HT-29 (cell line): ENCODE measurements at regions not wholly inside any gene's neighbourhood (a gene's known extent, or its start where the extent isn't known, plus 50 kb on each side); places are given as distances from the start of the nearest gene placed in this dataset.

Experiments
- DNase-seq: peaks from one replicate; pipeline ENCODE4 v3.0.0-alpha.2; 2015; ENCODE audit warnings: low spot score

- DNase-seq = no peak
Measured at GRCh38 chr2:125855204-125855603, 800.8 kb upstream of the GYPC start.

GRCh38 chr2:125857971-125858794, 797.8 kb upstream of the GYPC start:
- DNase-seq = no peak

GRCh38 chr2:125861461-125861860, 794.5 kb upstream of the GYPC start:
- no peak for DNase-seq

- no peak for DNase-seq
Measured at GRCh38 chr2:125867908-125868307, 788.0 kb upstream of the GYPC start.

- no peak for DNase-seq
Measured at GRCh38 chr2:125870264-125870663, 785.7 kb upstream of the GYPC start.

- DNase-seq = no peak
Measured at GRCh38 chr2:125870746-125871145, 785.2 kb upstream of the GYPC start.

- DNase-seq = no peak
Measured at GRCh38 chr2:125874564-125874963, 781.4 kb upstream of the GYPC start.

GRCh38 chr2:125885340-125885739, 770.6 kb upstream of the GYPC start:
- DNase-seq = no peak

- DNase-seq = no peak
Measured at GRCh38 chr2:125886153-125886552, 769.8 kb upstream of the GYPC start.

- DNase-seq = no peak
Measured at GRCh38 chr2:125901278-125901677, 754.7 kb upstream of the GYPC start.

- no peak for DNase-seq
Measured at GRCh38 chr2:125925891-125926546, 729.9 kb upstream of the GYPC start.

GRCh38 chr2:125935559-125935958, 720.4 kb upstream of the GYPC start:
- DNase-seq = no peak

GRCh38 chr2:125942585-125943424, 713.2 kb upstream of the GYPC start:
- DNase-seq = no peak

- no peak for DNase-seq
Measured at GRCh38 chr2:125959047-125959446, 696.9 kb upstream of the GYPC start.

GRCh38 chr2:125961739-125962138, 694.2 kb upstream of the GYPC start:
- DNase-seq = no peak

- DNase-seq = no peak
Measured at GRCh38 chr2:125979886-125980285, 676.1 kb upstream of the GYPC start.

GRCh38 chr2:125983364-125983763, 672.6 kb upstream of the GYPC start:
- DNase-seq = no peak

- DNase-seq = no peak
Measured at GRCh38 chr2:126029316-126029715, 626.6 kb upstream of the GYPC start.

GRCh38 chr2:126038861-126039260, 617.1 kb upstream of the GYPC start:
- no peak for DNase-seq

GRCh38 chr2:126041391-126042047, 614.4 kb upstream of the GYPC start:
- DNase-seq = no peak

- DNase-seq = no peak
Measured at GRCh38 chr2:126042089-126042488, 613.9 kb upstream of the GYPC start.

GRCh38 chr2:126048719-126049118, 607.2 kb upstream of the GYPC start:
- no peak for DNase-seq
